Thyroid gland (tissue), 4 donors: ENCODE measurements at regions not wholly inside any gene's neighbourhood (a gene's known extent, or its start where the extent isn't known, plus 50 kb on each side); places are given as distances from the start of the nearest gene placed in this dataset.

Experiments
- DNase-seq, 2 donors: peaks; one replicate each; pipeline ENCODE4 v3.0.0-alpha.2; 2019
- H3K27ac ChIP-seq, 3 donors: fragments of 200-600 bp; sonication (generic); 1 replicate in 2 of 3; 2 replicates in 1 of 3; pipeline ENCODE4 v1.5.1; 2016 to 2019; ENCODE audit warnings: mild to moderate bottlenecking in 1 of 3, moderate library complexity in 1 of 3
- H3K27me3 ChIP-seq: fragments of 200-600 bp; sonication (generic); one replicate; pipeline ENCODE4 v1.5.1; 2019
- H3K36me3 ChIP-seq, 2 donors: fragments of 200-600 bp; sonication (generic); one replicate each; pipeline ENCODE4 v1.5.1; 2016 to 2019
- H3K4me1 ChIP-seq, 2 donors: fragments of 200-600 bp; sonication (generic); one replicate each; pipeline ENCODE4 v1.5.1; 2017 to 2019
- H3K4me3 ChIP-seq, 3 donors: fragments of 200-600 bp; sonication (generic); replicated peaks in 1 of 3; 1 replicate in 2 of 3; 2 replicates in 1 of 3; pipeline ENCODE4 v1.5.1; 2016; ENCODE audit warnings: mild to moderate bottlenecking in 1 of 3
- H3K9me3 ChIP-seq: fragments of 200-600 bp; sonication (generic); one replicate; pipeline ENCODE4 v1.5.1; 2017
- POLR2A ChIP-seq, 2 donors: fragments of 450-650 bp; IDR thresholded peaks; one replicate each; pipeline ENCODE4 v1.6.1; 2017; ENCODE audit warnings: antibody characterized with exemption in 2 of 2, mild to moderate bottlenecking in 2 of 2, moderate library complexity in 1 of 2
- WGBS, 2 donors: methylation state at CpG; one replicate each; pipeline ENCODE4 v1.1.5; 2017; 5-methylcytosine and 5-hydroxymethylcytosine counted together
- intact Hi-C: fragments of 100-400 bp; cut with DNase I; formaldehyde crosslinking; loops from one replicate; pipeline ENCODE4 v1.15.1; 2023
- TF ChIP-seq, protein P1 (sequence below), 6 experiments: fragments of 200-600 bp in 3 of 6; fragments of 450-650 bp in 3 of 6; sonication (generic) in 3 of 6; IDR thresholded peaks; one replicate each; pipeline ENCODE4 v1.5.1; 2016 to 2019; ENCODE audit warnings: antibody characterized with exemption in 6 of 6, mild to moderate bottlenecking in 2 of 6, inconsistent platforms in 1 of 6, moderate library complexity in 1 of 6

DNA sequence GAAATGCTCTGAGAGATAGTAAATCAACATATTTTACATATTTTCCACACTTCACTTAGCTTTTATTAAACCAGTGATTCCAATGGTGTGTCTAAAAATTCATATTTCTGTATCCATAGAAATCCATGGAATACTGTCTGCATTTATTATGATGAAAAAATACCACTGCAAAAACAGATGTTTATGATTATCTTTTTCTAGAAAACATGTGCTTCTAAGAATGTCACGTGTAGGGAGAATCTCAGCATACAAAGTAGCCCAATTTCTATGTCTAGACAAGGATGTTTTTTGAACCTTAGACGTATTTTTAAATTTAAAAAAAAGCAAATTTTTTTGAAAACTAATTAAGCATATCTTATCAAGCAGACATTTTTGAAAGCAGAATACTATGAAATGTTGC, 622.4 kb downstream of the TENT5A start:
- 77% methylated on average over 2 of the region's 2 CpGs for WGBS, 2 donors
- intact Hi-C loops, result no loop called here
- H3K36me3 ChIP-seq, result no peaks in the 10 kb centered on the region
- H3K9me3 ChIP-seq, result no peaks in the 10 kb centered on the region
- H3K4me3 ChIP-seq, result no peak overlapping the region
- no peaks in the 10 kb centered on the region for H3K4me1 ChIP-seq
- H3K27me3 ChIP-seq, result no peaks in the 10 kb centered on the region
- no peak for DNase-seq
- no peak for TF ChIP-seq POLR2A (IDR thresholded peaks at IDR 0.05)
- TF ChIP-seq, protein P1, sequence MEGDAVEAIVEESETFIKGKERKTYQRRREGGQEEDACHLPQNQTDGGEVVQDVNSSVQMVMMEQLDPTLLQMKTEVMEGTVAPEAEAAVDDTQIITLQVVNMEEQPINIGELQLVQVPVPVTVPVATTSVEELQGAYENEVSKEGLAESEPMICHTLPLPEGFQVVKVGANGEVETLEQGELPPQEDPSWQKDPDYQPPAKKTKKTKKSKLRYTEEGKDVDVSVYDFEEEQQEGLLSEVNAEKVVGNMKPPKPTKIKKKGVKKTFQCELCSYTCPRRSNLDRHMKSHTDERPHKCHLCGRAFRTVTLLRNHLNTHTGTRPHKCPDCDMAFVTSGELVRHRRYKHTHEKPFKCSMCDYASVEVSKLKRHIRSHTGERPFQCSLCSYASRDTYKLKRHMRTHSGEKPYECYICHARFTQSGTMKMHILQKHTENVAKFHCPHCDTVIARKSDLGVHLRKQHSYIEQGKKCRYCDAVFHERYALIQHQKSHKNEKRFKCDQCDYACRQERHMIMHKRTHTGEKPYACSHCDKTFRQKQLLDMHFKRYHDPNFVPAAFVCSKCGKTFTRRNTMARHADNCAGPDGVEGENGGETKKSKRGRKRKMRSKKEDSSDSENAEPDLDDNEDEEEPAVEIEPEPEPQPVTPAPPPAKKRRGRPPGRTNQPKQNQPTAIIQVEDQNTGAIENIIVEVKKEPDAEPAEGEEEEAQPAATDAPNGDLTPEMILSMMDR (IDR thresholded peaks at IDR 0.05), result no peak
- no peak overlapping the region for H3K27ac ChIP-seq

DNA sequence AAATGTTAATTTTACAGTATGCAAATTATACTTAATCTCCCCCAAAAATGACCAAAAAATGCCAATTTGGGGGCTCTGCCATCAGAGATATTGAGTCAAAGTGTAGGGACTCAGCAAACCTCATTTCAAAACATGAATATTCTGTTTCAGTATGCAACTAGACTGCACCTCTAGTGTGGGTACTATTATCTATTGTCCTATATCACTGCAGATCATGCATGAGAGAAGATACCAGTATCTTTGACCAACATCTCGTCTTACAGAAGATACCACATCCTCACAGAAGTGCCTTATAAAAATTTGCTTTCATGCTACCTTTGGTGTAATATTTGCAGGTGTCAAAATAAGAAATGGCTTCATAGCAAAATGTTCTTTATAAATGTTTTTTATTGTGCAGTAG, 623.8 kb downstream of the TENT5A start:
- no peak overlapping the region for H3K4me3 ChIP-seq
- no peak overlapping the region for H3K27ac ChIP-seq
- H3K4me1 ChIP-seq, result no peaks in the 10 kb centered on the region
- TF ChIP-seq POLR2A (IDR thresholded peaks at IDR 0.05), result no peak
- TF ChIP-seq, protein P1 (IDR thresholded peaks at IDR 0.05), result no peak
- no peaks in the 10 kb centered on the region for H3K36me3 ChIP-seq
- 76 to 82% methylated on average over 1 of the region's 1 CpG for WGBS, 2 donors
- H3K9me3 ChIP-seq, result no peaks in the 10 kb centered on the region
- no peaks in the 10 kb centered on the region for H3K27me3 ChIP-seq
- DNase-seq, result no peak
- intact Hi-C loops, result no loop called here

DNA sequence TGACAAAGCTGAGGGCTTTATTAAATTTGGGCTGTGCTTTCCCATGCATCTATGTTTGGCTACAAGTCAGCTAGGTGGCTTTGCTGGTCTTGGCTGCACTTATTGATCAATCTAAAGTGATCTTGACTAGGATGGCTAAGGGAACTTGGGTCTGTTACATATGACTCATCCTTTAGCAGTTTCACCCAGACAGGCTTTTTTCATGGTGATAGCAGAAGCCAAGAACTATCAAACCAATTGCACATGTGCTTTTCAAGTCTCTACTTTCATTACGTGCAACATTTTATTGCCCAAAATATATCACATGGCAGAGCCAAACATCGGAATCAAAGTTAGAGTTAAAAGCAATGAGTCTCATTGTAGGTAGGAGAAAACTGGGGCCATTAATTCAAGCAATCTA, 626.3 kb downstream of the TENT5A start:
- intact Hi-C loops, result no loop called here
- Histone ChIP-seq H3K9me3 (no peaks in the 10 kb centered on the region), H3K27me3 (no peaks in the 10 kb centered on the region), H3K4me1 (no peaks in the 10 kb centered on the region), H3K4me3 (no peak overlapping the region), H3K36me3 (no peaks in the 10 kb centered on the region), H3K27ac (no peak overlapping the region)
- WGBS, 2 donors, result 75 to 77% methylated on average over 2 of the region's 2 CpGs
- DNase-seq, result no peak
- no peak for TF ChIP-seq POLR2A (IDR thresholded peaks at IDR 0.05)
- TF ChIP-seq, protein P1 (IDR thresholded peaks at IDR 0.05), result no peak

DNA sequence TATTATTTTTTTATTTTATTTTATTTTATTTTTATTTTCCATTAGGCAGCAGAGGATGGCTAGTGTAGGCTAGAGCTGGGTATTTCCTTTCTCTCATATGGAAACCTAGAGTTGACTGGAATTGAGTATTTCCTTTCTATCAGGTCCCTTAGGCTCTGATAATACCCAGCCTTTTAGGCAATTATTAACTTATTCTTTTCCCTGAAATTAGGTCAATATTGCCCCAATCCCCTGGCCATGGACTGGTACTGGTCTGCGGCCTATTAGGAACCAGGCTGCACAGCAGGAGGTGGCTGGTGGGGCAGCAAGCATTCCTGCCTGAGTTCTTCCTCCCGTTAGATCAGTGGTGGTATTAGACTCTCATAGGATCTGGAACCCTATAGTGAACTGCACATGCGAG, 632.2 kb downstream of the TENT5A start:
- H3K36me3 ChIP-seq, result no peaks in the 10 kb centered on the region
- H3K27ac ChIP-seq, result no peak overlapping the region
- 87 to 93% methylated on average over 3 of the region's 3 CpGs for WGBS, 2 donors
- TF ChIP-seq, protein P1 (IDR thresholded peaks at IDR 0.05), result no peak
- TF ChIP-seq POLR2A (IDR thresholded peaks at IDR 0.05), result no peak
- no peak overlapping the region for H3K4me3 ChIP-seq
- no peaks in the 10 kb centered on the region for H3K9me3 ChIP-seq
- intact Hi-C loops, result no loop called here
- DNase-seq, result no peak
- no peaks in the 10 kb centered on the region for H3K4me1 ChIP-seq
- H3K27me3 ChIP-seq, result no peaks in the 10 kb centered on the region

DNA sequence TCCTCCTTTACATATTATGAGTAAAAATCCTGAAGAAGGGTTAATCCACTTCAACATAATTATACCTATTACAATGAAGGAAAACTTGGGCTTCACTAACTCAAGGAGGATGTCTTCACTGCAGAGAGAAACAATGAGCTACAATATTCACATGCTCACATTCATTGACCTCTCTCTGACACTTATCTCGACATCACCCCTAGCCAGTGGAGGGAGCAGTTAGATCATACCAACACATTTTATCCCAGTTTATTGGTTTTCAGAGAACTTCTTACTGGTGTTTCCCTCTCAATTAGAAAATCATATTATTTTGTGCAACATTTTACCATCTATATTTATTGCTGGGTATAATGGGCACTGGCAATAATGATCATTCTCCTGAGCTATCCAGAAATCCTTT, 646.5 kb downstream of the TENT5A start:
- TF ChIP-seq, protein P1 (IDR thresholded peaks at IDR 0.05), result no peak
- TF ChIP-seq POLR2A (IDR thresholded peaks at IDR 0.05), result no peak
- intact Hi-C loops, result no loop called here
- Histone ChIP-seq H3K9me3 (no peaks in the 10 kb centered on the region), H3K27me3 (no peaks in the 10 kb centered on the region), H3K36me3 (no peaks in the 10 kb centered on the region), H3K4me1 (no peaks in the 10 kb centered on the region), H3K27ac (no peak overlapping the region), H3K4me3 (no peak overlapping the region)
- 68 to 77% methylated on average over 1 of the region's 1 CpG for WGBS, 2 donors
- DNase-seq, result no peak
